ENCODE measurements at regions not wholly inside any gene's neighbourhood (a gene's known extent, or its start where the extent isn't known, plus 50 kb on each side); places are given as distances from the start of the nearest gene placed in this dataset.
"Not testable (repeated sequence)": the region's sequence is repeated elsewhere in the genome, so short reads cannot be mapped to it uniquely, and the experiment has no call there.

DNA sequence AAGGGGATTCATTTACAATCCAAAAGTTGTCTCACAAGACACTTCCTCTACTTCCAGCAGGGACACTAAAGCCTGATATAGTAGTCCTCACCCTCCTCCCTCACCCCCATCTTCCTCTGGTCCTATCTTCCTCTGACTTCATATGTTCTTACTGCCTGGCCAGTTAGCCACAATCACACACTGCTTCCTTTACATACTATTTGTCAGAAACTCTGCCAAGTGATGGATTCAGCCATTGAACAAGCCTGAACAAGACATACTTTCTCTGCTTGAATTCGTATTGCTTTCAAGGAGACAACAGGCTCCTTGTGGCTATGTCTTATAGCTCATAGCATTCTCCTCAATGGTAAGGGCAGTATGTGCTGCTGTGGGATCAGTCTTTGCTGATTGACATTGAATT is 672.2 kb downstream of the BCL11A start:
- DNase-seq (ENCODE audit: low read depth in 2 of 2): no peak

DNA sequence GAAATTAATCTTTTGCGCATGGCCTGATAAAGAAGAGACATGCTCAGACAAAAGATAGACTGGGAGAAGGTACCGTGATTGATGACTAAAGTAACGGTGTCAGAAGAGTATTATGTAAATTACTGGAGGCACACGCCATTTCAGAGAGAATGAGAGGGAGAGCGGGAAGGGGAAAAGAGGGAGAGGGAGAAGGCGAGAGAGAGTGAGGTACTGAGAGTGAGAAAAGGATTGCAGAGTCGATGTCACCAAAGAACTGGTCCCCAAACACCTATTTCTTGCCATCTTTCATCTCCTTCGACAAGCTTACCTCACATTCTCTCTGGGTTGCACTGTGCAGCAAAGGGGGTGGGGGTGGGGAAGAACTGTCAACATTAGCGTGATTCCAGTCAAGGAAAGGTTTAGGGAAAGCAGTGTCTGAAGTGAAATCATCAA is 673.7 kb downstream of the BCL11A start:
- DNase-seq (ENCODE audit: low read depth in 2 of 2): no peak

DNA sequence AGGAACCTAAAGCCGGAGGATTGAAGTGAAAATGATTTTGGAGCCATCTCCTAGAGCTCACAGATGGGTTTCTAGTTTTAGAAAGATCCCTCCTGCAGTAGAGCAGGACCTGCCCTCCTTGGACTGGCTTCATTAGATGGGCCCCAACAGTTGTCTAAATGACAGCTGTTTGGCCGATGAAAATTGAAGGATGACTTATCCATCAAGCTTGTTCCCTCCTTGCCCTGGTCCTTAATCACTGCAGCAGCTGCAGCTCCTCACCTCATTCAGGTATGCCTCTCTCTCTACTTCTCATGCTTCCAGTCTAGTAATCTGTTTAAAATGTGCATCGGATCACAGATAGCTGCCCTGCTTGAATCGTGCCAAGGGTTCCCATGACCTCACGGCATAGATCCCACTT is 677.6 kb downstream of the BCL11A start:
- no peak for DNase-seq (ENCODE audit: low read depth in 2 of 2)

DNA sequence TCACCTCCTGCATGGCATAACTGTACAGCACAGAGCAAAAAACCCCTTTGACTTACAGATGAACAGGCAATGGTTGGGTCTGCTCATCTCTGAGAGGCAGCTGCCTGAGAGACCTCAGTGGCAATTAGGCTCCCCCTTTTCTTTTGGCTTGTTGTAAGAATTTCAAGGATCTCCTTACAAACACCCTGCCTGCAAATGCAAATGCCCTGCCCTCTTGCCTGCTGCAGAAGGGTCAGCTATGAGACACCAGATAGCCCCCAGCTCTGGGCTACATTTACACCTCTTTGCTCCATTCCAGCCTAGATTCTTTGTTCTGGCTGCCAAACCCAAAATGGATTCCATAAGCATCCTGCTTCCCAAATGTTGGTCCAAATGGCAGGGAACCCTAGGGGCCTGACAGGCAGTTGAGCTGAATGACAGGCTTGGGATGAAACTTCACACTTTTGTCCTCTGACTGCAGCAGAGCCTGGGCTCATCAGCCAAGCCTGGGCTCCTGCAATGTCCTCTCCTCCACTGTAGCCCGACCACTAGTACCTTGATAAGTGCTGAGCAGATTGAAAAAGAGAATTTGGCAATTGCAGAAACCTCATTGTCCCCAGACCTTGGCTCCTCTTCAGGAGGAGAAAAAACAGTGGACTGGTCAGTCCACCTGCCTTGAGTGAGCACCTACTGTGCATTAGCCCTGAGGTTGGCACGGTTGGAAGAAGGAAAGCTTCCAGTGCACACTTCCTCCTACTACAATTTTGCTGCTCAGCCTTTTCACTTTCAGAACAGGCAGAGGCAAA is 678.3 kb downstream of the BCL11A start:
- no peak for DNase-seq (ENCODE audit: low read depth in 2 of 2)

DNA sequence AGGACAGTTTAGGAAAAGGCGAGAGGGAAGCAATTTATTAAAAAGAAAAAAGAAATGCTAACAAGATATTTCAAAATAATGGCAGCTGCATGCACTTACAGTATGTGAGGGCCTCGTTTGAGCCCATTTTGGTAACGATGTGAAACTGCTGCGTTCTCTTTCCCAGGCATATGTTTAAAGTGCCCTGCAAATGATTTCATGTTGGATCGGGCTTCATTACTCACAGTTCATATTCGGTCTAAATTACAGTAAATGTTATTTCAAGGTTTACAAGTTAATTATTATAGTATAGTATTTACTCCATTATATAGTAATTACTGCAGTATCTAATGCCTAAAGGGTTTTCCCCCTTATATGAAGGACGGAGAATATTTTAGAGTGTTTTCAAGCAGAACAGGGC is 679.1 kb downstream of the BCL11A start:
- DNase-seq (ENCODE audit: low read depth in 2 of 2): no peak

DNA sequence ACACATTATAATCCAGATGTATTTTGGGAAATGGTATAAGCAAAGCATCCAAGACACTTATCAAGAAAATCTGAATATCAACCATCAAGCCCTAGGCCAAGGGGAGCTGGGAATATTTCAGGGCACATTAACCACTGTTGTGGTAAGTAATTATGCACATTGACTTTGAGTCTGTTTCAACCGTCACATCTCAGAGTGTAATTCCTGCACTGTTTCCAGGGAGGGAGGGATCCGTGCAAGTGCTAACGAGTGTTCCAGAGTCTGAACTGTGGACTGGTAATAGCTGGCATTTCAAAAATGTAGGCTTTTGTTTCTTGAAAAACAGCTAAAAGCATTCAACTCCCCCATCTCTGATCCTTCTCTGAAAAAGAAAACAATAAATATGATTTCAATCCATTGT is 681.6 kb downstream of the BCL11A start:
- DNase-seq (ENCODE audit: low read depth in 2 of 2): no peak

DNA sequence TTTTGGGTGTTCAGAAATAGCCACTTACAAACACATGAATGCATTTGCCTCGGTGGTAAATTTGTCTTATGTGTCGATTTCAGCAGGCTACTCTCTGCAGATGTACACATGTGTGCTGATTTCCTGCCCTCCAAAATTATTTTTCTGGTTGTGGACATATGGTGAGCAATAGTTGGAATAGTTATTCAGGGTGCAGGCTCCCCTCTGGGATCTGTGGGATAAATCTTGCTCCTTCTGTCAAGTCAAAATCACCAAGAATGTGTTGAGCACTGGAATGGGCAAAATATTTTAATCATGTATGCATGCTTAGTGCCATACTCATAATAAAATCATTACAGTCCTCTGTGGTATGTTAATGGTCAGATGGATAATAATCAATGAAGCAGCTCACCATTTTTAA is 684.5 kb downstream of the BCL11A start:
- no peak for DNase-seq (ENCODE audit: low read depth in 2 of 2)

DNA sequence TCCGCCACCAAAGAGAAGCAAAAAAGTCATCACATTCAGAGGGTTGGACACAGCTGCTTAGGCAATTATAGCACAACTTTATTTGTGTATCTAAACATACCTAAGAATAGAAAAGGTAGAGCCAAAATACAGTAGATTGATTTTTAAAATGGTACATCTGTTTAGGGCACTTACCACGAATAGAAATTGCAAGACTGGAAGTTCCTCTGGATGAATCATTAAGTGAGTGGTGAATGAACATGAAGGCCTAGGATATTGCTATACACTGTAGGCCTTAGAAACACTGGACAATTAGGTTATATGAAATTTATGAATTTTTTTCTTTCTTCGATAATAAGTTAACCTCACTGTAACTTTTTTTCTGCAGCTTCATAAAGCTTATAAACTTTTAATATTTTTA is 687.0 kb downstream of the BCL11A start:
- DNase-seq (ENCODE audit: low read depth in 2 of 2): no peak

DNA sequence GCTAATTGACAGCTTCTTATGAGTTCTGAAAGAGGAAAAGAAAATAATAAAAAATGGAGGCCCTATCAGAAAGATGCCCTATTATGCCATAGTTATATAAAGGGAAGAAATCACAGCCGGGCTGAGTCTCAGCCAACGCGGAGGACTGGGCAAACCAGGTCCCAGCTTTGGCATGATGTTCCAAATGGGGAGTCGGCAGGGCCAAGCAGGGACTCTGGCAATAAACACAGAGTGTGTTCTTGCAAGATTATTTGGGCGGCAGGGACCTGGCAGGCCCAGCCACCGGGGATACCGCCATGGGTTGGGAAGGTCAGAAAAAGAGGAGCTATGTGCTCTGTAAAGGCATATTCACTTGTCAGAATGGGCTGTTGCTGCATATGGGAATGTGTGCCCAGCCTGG is 694.9 kb downstream of the BCL11A start:
- no peak for DNase-seq (ENCODE audit: low read depth in 2 of 2)

DNA sequence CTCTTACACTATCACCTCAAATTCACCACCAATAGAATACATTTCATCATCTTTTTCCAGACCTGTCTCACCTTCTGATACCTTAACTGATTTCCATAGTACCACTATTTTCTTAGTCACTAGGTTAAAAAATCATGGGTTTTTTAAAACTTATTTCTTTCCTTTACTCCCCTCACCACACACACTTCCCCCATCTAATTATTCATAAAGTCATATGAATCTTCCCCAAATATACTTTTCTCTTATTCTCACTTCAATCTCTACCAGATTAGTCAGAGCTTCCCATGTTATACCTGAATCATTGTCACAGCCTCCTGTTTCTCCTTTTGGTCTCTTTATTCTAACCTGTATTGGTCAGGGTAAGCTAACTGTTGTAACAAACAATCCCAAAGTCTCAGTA is 696.3 kb downstream of the BCL11A start:
- DNase-seq (ENCODE audit: low read depth in 2 of 2): no peak

DNA sequence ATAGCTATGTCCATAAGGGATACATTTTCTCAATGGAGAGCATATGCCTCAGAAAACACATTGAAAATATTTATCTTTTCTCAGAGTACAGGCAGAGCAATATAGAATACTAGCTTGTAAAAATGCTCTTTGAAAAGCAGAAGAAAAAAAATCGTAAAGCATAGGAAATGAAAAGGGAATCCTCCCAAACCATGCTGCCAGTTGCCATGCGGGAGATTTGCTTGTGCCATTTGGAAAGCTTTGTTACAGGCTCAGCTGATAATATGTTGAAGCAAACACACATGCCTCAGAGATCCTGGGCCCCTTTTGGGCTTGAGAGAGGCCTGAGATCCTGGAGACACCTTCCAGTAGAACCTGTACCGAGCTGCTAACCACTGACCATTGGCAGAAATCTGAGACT is 697.1 kb downstream of the BCL11A start:
- no peak for DNase-seq (ENCODE audit: low read depth in 2 of 2)

DNA sequence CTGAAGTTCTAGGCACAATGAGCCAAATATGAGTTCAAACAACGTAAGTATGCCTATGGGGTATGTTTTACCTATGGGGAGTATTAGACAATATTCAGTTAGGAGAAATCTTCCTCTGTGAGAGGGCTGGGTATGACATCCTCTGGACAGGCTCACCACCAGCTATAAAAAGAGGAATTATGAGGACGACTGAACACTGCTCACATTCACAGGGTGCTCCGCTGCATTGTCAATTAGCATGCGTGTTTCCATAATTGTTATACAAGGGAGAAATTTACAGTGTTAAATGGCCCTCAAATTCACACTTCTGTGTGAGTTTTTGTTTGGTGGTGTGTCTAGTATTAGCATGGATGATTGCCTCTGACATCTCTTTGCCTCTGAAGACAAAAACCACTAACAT is 700.4 kb downstream of the BCL11A start:
- DNase-seq (ENCODE audit: low read depth in 2 of 2): no peak

DNA sequence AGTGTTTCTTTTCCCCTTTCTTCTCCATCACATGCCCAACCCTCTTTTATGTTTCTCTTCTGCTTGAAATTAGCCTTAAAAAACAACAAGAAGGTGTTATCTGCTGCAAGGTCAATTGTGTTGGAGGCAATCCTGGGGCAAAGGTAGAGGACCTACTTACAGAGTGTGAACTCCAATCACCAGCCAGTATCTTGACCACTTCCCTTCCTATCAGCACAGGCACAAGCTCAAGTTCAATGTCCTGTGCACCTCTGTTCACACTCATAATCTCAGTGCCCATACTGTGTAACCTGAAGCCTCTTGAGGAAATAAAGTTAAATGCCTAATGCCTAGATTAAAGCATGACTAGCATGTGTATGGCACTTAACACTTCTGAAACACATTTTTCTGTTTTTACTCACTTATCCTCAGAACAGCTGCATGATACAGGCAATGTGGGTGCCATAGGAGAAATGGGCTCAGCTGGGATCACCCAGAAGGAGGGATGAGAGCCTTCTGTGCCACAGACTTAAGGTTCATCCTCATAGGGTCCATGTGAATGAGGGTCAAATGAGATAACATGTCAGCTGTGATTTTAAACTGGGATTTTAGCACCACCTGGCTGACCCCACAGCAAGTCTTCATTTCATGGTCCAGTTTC is 701.5 kb downstream of the BCL11A start:
- DNase-seq (ENCODE audit: low read depth in 2 of 2): no peak

DNA sequence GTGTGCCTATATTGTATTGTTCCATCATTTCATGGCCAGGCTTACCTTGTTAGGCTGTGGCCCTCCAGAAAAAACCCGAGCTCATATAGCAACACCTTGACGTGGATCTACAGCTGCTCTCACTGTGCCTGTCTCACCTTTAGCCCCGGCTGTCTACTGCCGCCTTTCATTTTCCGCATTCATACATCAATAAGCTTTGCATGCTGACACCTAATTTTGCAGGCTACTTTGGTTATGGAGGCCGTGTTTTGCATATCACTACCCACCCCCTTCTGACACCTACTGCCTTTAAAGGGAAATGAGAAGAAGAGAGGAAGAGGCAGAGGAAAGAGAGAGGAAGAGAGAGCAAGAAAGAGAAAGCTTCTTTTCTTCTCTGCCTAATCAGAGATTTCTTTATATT is 702.9 kb downstream of the BCL11A start:
- DNase-seq (ENCODE audit: low read depth in 2 of 2): no peak

DNA sequence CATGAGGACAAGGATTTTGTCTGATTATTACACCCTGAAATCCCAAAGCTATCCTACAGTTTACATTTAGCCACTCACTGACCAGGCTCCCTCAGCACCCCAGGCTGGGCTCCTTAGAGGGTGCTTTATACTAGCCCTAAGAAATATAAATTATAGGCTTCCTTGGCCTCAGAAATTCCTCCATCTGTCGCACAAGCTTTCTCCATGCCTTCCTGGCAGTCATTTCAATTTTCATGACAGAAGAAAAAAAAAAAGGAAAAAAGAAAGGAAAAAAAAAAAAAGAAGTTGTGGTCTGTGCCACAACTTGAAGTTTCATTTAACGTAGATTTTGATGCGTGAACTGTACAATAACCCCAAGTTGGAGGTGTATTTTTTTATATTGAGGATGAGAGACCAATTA is 719.5 kb downstream of the BCL11A start:
- DNase-seq (ENCODE audit: low read depth in 2 of 2): no peak

DNA sequence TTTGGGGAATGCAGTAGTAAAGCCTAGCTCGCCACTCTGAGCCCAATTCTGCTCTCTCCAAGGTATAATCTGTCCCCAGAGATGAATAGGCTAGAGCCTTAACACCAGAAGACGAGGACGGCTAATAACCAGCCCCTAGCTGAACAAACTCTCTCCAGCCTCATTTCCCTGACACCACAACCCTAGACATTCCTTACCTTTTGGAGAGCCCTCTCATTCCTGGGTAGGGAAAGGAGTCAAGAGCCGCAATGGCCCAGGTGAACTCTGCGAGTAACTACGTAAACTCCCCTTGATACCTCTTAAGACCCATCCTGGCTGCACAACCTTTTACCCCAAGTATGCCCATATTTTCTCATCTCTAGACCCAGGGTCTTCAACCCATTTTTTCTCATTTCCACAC is 722.9 kb downstream of the BCL11A start:
- DNase-seq (ENCODE audit: low read depth in 2 of 2): no peak

DNA sequence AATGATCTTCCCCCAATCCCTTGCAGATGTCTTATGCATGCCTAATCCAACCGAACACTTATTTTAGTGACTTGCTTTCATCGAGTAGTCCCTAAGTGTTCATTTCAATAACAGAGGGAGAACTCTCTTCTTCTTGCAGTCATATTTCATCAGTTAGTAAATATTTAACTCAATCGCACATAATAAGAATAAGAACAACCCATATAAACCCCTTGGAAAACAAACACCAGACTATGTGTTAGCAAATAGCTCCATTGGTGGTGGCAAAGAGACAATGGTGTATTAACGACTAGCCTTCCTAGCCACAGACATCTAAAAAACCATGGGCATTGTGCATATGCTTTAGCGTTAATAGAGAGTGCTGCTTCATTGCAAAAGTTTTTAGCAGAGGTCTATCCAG is 725.8 kb downstream of the BCL11A start:
- DNase-seq (ENCODE audit: low read depth in 2 of 2): no peak

DNA sequence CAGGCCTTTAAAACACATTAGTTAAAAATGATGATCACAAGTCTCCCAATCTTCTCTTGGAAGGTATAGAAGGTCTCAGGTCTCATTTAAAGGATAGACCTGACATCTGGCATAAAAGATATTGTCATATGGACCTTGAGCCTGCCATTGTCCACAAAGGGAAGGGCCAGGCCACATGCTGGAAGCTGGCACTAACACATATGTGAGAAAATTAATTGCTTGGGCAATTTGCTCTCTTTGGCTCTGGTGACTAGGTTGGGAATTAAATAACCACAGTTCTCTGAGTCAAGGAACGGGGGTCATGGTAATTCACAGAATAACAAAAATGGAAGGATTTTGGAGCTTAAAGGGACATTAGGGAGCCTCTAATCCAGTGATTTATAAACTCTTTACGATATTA is 727.3 kb downstream of the BCL11A start:
- DNase-seq (ENCODE audit: low read depth in 2 of 2): no peak

DNA sequence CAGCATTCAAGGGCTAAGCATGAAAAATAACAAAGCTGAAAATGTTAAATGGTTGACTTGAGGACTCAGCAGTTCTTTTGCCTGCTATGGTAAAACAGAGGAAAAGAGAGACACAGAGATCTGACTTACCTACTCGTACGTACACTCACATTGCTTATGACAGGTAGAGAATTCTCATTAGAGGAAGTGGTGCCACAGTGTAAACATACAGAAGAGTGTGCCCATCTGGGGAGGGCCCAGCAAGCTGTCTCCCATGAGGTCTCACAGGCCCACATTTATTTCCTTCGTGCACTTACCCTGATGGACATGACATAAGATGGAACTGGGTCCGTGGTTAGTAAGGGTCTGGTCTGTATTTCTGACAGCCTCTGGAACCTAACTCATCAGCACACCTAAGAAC is 729.1 kb downstream of the BCL11A start:
- no peak for DNase-seq (ENCODE audit: low read depth in 2 of 2)

DNA sequence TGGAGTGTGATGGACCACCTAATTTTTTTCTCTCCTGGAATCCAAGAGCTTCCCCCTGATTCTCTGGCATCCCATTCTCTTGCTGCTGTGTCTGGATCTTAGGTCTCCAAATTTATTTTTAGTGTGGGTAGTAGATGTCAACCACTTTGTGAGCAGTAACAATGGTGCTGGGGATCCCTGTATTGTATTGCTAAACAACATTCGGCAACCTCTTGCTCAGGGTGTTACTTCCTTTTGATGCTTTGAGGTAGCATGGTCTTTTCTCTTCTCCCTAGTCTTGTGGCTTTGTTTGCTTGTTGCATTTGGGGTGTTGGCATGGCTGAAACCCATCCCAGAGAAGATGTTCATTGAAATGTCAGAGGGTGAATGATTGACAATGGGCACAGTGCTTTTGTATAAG is 737.4 kb downstream of the BCL11A start:
- DNase-seq (ENCODE audit: low read depth in 2 of 2): no peak

DNA sequence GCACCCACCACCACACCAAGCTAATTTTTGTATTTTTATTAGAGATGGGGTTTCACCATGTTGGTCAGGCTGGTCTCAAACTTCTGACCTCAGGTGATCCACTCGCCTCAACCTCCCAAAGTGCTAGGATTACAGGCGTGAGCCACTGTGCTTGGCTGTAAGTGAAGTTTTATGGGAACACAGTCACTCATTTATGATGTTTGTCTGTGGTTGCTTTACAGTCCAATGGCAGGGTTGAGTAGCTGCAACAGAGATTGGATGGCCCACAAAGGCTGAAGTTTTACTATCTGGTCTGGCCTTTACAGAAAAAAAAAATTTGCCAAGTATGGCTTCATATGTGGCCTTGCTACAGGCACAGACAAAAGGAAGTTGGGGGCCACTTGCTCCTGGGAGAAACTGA is 743.2 kb downstream of the BCL11A start:
- not testable (repeated sequence) for DNase-seq (ENCODE audit: low read depth in 2 of 2)

DNA sequence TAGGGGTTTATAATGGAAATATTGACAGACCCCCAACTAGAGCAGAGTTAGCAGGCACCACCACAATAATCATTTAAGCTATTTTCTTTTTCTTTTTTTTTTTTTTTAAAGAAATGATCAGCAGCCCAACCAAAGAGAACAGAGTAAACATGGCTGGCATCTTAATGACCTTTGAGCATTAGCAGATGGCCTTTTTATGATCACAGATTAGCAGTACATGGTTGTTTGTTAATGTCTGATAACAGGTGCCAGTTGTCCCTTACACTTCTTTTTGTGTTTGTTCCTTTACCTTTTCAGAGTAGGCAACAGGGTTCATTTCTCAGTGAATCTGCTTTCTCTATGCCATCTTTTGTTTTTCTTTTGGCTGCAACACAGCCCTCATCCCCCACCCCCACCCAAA is 747.0 kb downstream of the BCL11A start:
- no peak for DNase-seq (ENCODE audit: low read depth in 2 of 2)

DNA sequence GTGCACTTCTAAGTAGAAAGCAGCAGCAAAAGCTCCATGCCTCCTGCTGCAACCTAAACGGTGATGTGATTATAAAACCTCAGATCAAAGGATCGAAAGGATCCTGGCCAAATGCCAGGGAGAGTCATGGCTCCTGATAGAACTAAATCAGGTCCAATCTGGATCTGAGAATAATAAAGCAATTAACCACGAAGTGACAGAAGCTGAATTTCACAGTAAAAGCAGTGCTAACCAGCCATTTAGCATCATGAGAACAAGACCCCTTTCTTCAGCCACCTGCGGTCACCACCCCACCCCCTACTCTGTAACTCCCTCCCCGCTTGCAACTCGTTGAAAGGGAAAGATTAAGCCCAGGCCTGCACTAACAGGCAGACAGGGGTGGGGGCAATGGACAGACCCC is 748.7 kb downstream of the BCL11A start:
- no peak for DNase-seq (ENCODE audit: low read depth in 2 of 2)

DNA sequence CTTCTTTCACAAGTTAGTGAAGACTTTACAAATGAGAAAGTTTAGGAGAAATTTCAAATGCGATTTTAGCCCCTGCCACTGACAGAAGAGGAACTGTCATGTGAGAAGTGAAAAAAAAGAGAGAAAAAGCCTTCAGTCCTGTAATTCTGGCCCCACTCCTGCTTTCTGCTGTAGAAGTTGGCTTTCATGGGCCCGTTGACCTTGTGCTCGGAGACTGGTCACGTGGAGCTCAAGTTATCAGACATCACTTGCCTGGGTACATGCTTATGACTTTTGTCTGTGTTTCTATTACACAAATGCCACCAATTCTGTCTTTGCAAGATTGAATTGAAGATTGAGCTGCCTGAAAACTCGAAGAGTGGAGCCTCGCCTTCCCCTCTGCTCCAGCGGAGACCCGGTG is 749.9 kb downstream of the BCL11A start:
- DNase-seq (ENCODE audit: low read depth in 2 of 2): no peak

Data from stimulated activated CD4-positive, alpha-beta T cell treated with anti-CD3 and anti-CD28 coated beads, Interleukin-4, amount 100 ng/mL, for 48 hours (primary cell).